UCSD-AML1 (cell line): ENCODE measurements at regions not wholly inside any gene's neighbourhood (a gene's known extent, or its start where the extent isn't known, plus 50 kb on each side); places are given as distances from the start of the nearest gene placed in this dataset.

Experiments
- DNase-seq: peaks from one replicate; lab custom pipeline; 2025; ENCODE audit not compliant: unreplicated experiment; lab: John Stamatoyannopoulos, UW

DNA sequence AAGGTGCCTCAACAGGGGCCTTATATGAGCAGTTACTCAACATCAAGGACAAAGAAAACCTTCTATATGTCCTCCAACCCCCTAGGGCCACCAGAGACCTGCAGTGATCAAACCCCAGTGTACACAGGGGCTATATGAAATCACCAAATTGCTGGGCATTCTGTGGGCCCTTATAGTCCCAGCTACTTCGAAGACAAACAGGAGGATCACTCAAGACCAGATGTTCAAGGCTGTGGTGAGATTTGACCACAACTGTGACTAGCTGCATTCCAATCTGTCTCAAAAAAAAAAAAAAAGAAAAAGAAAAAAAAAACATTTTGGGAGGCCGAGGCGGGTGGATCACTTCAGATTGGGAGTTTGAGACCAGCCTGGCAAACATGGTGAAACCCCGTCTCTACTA is 51.0 kb upstream of the PRB2 start:
- no peak for DNase-seq

DNA sequence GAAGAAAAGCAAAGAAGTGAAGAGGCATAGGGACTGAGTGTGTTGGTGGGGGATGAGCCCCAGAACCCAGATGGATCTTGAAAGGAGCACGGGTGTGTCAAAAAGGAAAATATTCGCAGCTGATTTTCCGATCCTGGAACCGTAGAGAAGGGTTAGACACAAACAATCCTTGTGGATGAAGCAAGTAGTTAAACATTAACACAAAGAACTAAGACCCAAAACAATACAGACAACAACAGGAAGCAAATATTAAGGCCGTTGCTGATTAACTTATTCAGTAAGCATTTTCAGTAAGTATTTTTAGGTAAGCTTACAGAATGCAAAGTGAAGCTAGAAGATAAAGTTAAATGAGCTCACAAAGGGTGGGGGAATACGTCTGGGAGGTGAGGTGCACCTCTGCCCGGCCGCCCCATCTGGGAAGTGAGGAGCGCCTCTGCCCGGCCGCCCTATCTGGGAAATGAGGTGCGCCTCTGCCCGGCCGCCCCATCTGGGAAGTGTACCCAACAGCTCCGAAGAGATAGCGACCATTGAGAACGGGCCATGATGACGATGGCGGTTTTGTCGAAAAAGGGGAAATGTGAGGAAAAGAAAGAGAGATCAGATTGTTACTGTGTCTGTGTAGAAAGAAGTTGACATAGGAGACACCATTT is 62.8 kb upstream of the PRB2 start:
- DNase-seq = no peak

DNA sequence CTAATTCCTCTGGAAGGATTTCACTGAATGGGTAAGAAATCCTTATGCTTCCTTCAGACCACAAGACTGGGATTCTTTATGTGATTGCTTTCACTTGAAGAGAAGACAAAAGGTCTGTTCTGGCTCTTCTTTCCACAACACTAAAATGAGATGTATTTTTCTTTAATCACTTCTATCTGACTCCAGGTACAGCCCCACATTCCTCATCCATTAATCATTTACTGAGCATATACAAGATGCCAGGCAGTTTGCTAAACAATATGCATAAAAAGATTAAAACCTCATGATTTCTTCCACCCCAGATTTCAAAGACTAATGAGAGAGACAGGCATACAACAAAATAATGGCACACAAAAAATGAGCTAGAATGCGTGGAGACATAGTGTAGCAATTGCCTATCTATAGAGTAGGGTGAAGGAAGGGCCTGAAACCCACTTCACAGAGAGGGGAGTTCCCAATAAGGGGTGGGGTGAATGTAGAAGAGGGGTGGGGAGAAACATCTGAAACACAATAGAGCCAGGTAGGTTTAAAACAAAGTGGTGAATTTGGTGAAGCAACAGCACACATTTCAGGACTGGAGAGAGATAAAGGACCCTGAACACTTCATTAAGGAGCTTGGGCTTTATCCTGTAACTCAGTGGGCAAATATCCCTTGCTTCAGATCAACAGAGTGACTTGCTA is 65.1 kb upstream of the PRB2 start:
- no peak for DNase-seq

DNA sequence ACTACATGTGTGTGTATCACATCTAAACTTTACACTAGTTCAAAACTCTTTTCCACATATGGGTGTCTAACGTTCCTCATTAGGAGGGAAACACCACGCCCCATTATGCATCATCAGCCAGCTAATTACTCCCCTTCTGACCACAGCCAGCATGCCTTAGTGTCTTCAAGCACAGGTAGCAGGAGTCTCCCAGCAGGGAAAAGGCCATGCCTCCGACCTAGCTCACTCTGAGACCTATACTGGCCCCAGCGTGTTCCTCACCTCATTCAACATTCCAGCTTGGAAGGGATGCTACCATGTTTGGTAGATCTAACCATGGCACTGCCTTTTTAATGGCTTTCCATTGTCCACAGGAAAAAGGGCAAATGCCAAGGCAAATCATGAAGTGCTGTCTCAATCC is 66.1 kb upstream of the PRB2 start:
- no peak for DNase-seq

DNA sequence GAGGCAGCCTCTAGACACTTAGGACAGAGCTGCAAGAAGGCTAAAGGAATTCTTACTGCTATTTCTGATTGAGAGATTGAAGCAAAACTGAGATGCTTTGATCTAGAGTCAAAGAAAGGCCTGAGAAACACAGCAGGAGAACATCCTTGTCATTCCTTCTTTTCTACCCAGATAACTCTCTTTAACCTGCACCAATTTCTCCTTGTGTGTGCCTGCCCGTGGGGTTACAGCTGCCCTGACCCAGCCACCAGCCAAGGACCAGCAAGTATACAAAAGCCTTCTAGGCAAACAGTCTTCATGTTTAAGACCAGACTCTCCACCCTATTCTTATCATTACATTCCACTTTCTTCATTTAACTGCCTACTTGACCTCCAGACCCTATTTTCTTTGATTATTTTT is 81.7 kb upstream of the PRB2 start:
- no peak for DNase-seq

DNA sequence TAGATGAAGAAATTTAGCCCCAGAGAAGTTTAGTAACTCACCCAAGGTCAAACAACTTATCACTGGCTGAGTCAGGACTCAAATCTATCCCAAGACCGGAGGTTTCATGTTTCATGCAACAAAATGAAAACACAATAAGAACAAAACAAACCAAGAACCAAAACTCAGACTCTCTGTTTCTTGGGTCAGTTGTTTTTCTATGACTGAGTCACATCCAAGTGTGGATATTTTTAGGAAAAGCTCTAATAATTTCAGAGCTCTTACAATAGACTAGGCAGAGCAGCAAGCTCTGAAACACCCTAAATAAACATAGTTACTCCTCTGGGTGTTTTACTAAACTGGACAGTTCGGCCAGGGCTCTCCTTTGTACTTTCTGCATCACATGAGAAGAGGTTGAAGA is 87.6 kb upstream of the PRB2 start:
- DNase-seq = no peak

DNA sequence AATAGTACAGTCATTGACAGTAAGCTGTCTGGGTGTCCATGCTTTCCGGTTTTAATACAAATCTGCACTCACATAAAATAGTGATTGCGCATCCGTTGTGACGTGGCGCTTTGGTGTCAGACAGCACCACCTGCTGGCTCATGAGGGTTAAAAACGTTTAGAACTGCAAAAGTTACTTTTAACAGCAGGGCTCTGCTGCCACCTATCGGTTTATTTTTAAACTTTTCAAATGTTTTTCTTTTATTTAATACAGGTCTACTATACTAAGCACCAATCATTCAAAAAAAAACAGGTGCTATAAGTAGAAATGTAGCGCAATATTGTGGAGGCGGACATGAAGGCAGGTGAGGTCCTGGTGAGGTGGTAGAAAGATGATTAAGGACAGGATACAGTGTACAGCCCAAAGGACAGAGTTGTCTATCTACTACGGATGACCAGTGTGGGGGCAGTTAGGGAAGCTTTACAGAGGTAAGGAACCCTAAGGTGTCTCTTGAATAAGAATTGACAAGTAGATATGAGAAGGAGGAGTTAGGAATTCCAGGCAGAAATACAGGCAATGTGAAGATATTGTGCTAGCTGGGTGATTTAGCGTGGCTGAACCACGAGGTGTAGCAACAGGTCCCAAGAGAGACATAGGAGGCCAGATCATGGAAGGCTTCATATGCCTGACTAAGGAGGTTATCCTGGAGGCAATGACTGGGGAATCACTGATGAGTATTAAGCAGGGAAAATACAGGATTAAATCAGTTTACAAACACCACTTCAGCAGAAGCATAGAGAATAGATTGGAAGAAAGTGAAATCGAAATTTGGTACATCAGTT is 91.5 kb upstream of the PRB2 start:
- DNase-seq = peak; percentile 45

DNA sequence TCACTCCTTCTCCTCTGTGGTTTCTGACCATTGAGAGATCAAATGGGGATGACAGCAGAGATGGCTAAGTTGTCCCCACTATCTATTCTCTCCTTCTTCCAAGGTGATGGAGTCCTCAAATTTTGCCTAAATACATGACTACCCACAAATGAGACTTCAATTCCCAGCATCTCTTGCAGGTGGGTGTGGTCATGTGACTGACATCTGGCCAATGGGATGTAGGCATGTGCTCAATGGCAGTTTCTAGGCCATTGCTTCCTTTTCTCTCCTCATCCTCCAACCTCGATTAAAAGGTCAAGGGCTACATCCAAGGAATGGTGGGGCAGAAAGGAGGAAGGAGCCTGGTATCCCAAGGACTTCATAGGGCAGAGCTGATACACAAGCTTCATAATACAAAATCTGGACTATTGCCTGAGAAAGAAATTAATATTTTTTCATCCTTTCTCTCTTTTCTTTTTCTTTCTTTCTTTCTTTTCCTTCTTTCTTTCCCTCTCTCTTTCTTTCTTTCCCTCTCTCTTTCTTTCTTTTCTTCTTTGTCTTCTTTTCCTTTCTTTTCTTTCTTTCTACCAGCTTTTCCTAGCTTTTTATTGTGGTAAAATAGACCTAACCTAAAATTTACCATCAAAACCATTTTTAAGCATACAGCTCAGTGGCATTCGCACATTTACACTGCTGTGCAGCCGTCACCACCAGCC is 100.9 kb upstream of the PRB2 start:
- no peak for DNase-seq

DNA sequence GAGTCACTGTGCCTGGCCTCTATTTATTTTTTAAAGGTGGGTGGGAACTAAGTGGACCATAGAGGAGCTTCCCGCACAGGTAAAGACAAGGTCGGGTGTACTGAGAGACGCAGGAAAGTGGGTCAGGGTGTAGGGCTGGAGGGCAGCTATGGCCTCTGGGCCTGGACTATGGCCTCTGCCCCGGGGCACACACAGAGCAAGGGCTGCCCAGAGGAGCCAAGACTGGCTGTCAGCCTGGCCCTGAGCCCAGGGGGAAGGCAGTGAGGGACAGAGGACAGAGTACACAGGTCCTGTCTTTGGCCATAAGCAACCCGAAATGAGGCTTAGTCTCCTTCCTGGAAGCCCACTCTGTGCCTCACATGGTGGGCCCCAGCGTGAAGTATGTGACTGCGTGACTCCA is 102.1 kb upstream of the PRB2 start:
- DNase-seq = no peak

DNA sequence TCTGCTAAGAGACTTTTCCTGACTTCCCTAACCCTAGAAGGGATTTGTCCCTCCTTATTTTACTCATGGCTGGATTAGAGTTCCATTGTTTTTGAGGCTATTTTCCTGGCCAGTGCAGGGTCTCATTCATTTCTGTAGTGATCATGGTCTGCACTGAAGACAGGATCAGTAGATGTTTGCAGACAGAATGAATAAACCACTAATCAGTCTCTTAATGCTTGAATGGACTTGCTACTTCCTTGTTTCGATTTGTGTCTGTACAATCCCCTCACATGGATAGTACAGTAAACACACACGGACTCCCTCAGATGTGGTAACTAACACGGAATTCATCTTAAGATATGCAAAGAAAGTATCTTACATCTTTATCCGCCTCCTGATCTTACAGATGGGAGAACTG is 102.6 kb upstream of the PRB2 start:
- no peak for DNase-seq

DNA sequence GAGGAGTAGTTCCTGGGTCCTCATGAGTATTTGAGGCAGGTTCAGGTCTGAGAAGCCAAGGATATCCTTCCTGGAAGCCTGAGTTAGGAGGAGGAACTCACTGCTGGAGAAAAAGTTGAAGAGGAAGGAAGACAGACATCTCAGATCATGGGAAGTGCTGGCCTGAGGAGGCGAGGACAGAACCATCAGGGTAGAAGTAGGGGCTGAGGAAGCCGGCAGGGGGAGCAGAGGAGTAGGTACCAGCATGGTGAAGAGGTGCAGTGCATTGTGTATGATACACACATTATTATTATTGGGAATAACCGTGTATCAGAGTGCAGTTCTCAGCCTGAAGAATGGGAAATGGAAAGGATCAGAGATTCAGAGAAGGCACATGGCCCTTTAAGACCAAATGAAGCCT is 103.2 kb upstream of the PRB2 start:
- DNase-seq = peak; percentile 22

DNA sequence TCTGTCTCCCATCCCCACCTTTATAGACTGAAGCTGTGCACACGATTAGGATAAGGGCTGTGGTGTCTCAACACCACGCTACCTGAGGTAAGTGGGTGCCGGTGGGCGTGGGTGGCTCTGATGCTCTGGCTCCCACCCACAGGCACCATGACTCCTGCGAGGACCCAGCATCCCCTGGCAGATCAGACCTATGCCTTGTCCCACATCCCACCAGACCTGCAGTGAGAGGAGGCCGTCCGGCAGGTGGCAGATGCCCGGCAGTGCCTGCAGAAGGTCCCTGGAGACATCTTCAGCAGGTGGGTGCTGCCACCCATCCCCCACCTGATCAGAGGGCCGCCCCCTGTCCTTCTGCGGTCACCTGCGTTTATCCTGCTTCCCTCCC is 104.4 kb upstream of the PRB2 start:
- DNase-seq = no peak

DNA sequence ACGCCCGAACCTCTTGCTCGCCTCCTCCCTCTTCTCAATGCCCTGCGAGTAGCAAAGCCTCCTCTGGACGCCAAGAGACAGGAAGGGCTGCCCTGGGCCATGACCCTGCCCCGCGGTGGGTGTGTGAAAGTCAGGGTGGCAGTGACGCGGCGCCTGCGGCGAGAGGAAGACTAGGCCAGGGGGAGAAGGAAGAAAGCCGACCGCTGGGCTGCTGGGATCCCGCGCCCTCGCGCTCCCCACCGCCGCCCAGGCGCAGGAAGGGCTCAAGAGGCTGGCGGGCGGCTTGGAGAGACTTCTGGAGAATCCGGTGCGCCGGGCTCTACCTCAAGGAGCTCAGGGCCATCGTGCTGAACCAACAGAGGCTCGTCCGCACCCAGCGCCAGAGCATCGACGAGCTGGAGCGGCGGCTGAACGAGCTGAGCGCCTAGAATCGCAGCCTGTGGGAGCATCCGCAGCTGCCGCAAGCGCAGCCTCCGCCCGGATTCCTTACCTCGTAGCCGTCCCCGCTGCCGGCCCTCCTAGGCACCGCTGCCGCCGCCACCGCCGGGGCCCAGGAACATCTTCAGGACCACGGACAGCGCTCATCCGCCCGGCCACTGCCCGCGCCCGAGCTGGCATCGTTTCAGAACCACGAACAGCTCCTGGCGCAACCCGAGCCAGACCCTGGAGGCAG is 105.0 kb upstream of the PRB2 start:
- peak; percentile 80 for DNase-seq

DNA sequence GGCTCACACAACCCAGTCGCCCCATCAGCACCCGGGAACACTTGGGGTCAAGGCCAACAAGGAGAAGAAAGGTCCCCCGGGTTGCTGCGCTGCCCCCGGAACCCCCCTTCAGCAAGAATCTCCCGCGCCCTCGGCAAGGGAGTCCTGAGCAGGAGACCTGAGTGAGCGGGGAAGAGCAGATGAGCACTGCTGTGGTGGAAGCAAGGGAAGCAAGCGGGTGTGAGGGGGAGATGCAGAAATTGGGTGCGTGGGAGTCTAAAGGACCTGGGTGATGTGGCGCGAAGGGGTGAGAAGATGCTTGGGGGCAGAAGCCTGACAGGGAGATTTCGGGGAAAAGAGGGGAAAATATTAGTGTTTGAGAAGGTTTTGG is 105.5 kb upstream of the PRB2 start:
- no peak for DNase-seq

DNA sequence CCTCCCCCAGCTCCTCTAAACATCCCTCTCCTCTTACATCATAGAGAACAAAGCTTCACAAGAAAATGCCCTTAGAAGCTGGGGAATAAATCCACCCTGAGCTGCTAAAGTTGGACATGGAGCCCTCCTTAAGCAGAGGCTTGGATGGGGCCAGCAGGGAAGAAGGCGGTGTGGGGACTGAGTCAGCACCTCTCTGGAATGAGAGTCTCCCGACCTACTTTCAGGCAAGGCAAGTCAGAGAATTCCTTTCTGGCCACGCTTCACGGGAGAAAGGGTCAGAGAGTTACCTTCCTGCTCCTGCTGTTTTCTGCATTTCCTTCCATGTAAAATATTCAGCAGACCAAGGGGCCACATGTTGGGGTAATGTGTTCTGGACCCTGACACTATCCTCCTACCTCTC is 113.3 kb upstream of the PRB2 start:
- DNase-seq = no peak

DNA sequence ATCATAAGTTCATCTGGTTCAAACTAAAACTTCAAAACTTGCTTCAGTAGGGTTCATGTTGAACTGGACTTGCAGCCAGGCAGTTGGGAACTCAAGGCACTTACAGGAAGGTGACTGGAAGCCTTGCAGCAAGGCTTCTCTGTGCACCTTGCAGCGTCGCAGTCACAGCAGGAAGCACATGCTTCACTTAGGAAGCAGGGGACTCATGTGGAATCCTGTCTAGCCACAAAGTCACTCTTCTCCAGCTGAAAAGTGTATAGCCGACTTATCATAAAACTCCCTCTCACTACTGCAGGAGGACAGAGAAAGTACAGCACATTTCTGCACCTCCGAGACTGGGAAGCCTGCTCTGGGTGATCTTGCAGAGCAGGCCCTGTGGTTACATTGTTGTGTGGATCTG is 114.0 kb upstream of the PRB2 start:
- DNase-seq = peak; percentile 39

DNA sequence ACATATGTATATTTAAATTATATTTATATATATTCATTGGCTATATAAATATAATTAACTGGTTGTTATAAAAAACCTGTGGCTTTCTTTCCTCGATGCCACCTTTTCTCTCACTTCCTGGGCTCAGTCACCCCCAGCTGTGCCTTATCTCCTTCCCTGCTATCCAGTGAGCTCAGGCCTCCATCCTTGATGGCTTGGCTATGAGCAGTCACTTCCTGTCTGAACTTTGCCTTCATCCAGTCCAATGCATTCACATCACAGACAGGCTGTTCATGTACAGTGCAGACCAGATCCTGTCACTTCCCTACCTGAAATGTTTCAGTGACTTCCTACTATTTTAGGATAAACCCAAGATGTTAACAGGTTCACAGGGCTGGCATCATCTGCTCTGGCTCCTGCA is 115.3 kb upstream of the PRB2 start:
- DNase-seq = no peak

DNA sequence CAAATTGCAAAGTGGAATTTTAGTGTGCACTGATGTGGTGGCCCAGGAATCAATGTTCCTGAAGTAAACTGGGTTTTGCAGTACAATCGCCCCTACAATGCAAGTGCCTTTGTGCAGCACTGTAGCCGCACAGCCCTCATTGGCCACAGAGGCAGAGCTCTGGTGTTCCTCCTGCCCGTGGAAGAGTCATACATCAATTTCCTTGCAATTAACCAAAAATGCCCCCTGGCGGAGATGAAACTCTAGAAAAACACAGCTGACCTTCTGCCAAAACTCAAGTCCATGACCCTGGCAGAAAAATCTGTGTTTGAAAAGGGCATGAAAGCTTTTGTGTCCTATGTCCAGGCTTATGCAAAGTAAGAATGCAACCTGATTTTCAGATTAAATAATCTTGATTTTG is 117.9 kb upstream of the PRB2 start:
- DNase-seq = no peak

DNA sequence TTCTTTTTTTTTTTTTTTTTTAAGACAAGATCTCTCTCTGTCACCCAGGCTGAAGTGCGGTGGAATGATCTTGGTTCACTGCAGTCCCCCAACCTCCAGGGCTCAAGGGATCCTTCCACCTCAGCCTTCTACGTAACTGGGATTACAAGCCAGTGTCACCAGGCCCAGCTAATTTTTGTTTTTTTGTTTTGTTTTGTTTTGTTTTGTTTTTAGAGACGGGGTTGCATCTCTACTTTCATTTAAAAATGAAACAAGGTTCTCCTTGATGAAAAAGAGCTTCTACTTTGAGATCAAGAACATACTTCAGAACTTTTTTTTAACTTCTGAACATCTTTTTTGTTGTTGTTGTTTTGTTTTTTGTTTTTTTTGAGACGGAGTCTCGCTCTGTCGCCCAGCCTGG is 121.7 kb upstream of the PRB2 start:
- DNase-seq = no peak

DNA sequence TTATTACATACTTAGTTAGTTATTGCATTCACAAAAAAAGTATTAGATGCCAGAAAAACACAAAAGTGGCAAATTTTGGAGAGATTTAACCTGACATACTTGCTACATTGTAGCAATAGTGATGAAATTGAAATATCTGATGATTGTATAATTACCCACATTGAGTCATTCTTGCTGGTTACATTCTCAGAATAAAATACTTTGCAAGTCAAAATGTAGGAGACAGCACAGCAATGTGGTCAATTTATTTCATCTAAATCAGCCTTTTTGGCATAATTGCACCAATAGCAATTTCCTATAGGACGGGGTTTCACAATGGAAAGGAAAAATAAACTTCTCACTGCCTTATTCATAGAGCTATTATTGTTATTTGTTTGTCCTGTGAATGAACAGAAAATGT is 125.0 kb upstream of the ETV6 start:
- DNase-seq = no peak

DNA sequence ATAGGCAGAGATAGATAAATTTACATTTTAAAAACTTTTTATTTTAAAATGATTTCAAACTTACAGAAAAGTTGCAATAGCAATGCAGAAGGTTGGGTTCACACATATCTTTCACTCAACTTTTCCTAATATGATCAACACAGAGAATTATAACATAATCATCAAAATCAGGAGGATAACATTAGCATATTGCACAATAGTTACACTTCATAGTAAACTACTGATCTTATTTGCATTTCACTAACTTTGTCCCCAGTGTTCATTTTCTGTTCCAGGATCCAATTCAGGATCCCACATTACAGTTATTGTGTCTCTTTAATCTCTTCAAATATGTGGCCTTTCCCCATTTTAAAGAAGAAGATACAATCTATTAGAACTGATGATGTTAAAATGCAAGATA is 115.4 kb upstream of the ETV6 start:
- DNase-seq = no peak
